ENCODE measurements at regions not wholly inside any gene's neighbourhood (a gene's known extent, or its start where the extent isn't known, plus 50 kb on each side); places are given as distances from the start of the nearest gene placed in this dataset.

- Histone ChIP-seq H2AFZ (ENCODE audit: low read length) (no peak overlapping the region), H3K23ac (ENCODE audit: insufficient read length, low read depth, low read length) (no peak overlapping the region), H2BK20ac (ENCODE audit: low read depth, low read length, poor library complexity, severe bottlenecking) (no peak overlapping the region), H3K4ac (ENCODE audit: low read depth, low read length) (no peak overlapping the region), H3K23me2 (ENCODE audit: insufficient read length, low read depth, low read length, poor library complexity, severe bottlenecking) (no peaks in the 10 kb centered on the region), H3K27ac (ENCODE audit: insufficient read length, low read depth, low read length) (no peak overlapping the region), H3K56ac (ENCODE audit: insufficient read length, low read depth, low read length) (no peak overlapping the region), H3T11ph (ENCODE audit: low read length) (no peak overlapping the region), H3K79me2 (ENCODE audit: insufficient read depth, low read length) (no peaks in the 10 kb centered on the region), H3K9me3 (ENCODE audit: control insufficient read depth, low read depth, low read length) (no peaks in the 10 kb centered on the region), H4K5ac (ENCODE audit: insufficient read length, low read depth, low read length) (no peak overlapping the region), H2BK15ac (ENCODE audit: low read depth, low read length) (no peak overlapping the region), H4K20me1 (ENCODE audit: control insufficient read depth, insufficient read depth, insufficient read length) (no peaks in the 10 kb centered on the region), H4K91ac (ENCODE audit: insufficient read length, low read depth, low read length) (no peak overlapping the region), H3K18ac (ENCODE audit: insufficient read length, low read depth, low read length) (no peak overlapping the region), H3K27me3 (ENCODE audit: insufficient read depth, low read length) (no peaks in the 10 kb centered on the region), H3K4me2 (ENCODE audit: insufficient read depth, insufficient read length, low read length) (no peak overlapping the region), H2BK120ac (ENCODE audit: low read depth, low read length, poor library complexity, severe bottlenecking) (no peak overlapping the region), H3K4me1 (ENCODE audit: insufficient read depth, low read length) (no peaks in the 10 kb centered on the region), H3K79me1 (ENCODE audit: insufficient read depth, low read depth, low read length, poor library complexity, severe bottlenecking) (no peaks in the 10 kb centered on the region), H2BK5ac (ENCODE audit: insufficient read length, low read length) (no peak overlapping the region), H2BK12ac (ENCODE audit: insufficient read length, low read depth, low read length) (no peak overlapping the region), H2AK5ac (ENCODE audit: insufficient read length, low read length) (no peak overlapping the region), H3K9ac (ENCODE audit: extremely low read depth, insufficient read length, low read length) (no peak overlapping the region), H3K14ac (ENCODE audit: insufficient read depth, low read length) (no peak overlapping the region), H4K8ac (replicated peaks; ENCODE audit: insufficient read length, low read depth, low read length) (no peak overlapping the region)
- Mint-ChIP-seq H3K4me3 (no peak overlapping the region), H3K27ac (no peak overlapping the region), H3K36me3 (ENCODE audit: insufficient read depth in 1 of 3, low read depth in 3 of 3) (no peaks in the 10 kb centered on the region), H3K4me1 (peaks cover 4 to 5% of the 10 kb centered on the region in 2 experiments), H3K9me3 (peaks cover 0 to 3% of the 10 kb centered on the region in 2 experiments; a peak in 1 of 5 replicates), H3K27me3 (ENCODE audit: low read depth) (no peaks in the 10 kb centered on the region)
- no peak for TF ChIP-seq CTCF (conservative IDR thresholded peaks at IDR 0.05)
- no peak for DNase-seq
- WGBS (ENCODE audit: extremely low coverage, insufficient read length, low lambda C conversion rate), result no CpG with 5 or more reads among the region's 6 CpGs
Observed at GRCh38 chr9:8074713-8075286, 275.2 kb upstream of the DMAC1 start.

Measured in H9 (cell line).